Mesothelial cell of epicardium (in vitro differentiated cells): ENCODE measurements at regions not wholly inside any gene's neighbourhood (a gene's known extent, or its start where the extent isn't known, plus 50 kb on each side); places are given as distances from the start of the nearest gene placed in this dataset.
"Not testable (repeated sequence)": the region's sequence is repeated elsewhere in the genome, so short reads cannot be mapped to it uniquely, and the experiment has no call there.

Experiments
- DNase-seq, 2 experiments: peaks; one replicate each; pipeline ENCODE4 v3.0.0; 2021; ENCODE audit warnings: low spot score in 2 of 2; ENCODE audit not compliant: unreplicated experiment in 2 of 2
- H3K27ac Mint-ChIP-seq: 2 replicates; pipeline ENCODE4 v1.8.0; 2021; ENCODE audit warnings: mixed read lengths
- H3K27me3 Mint-ChIP-seq: 2 replicates; pipeline ENCODE4 v1.8.0; 2021; ENCODE audit warnings: low read depth, mixed read lengths
- H3K36me3 Mint-ChIP-seq: 2 replicates; pipeline ENCODE4 v1.8.0; 2021; ENCODE audit warnings: mixed read lengths
- H3K4me1 Mint-ChIP-seq: 2 replicates; pipeline ENCODE4 v1.8.0; 2021; ENCODE audit warnings: mixed read lengths
- H3K4me3 Mint-ChIP-seq: 2 replicates; pipeline ENCODE4 v1.8.0; 2021; ENCODE audit warnings: mild to moderate bottlenecking, moderate library complexity, mixed read lengths
- H3K9me3 Mint-ChIP-seq: 2 replicates; pipeline ENCODE4 v1.8.0; 2021; ENCODE audit warnings: mixed read lengths
- TF ChIP-seq, protein P1 (sequence below): fragments of 200-600 bp; sonication (generic); IDR thresholded peaks from one replicate; pipeline ENCODE4 v1.5.0; 2021; ENCODE audit warnings: antibody characterized with exemption; ENCODE audit not compliant: unreplicated experiment

- TF ChIP-seq, protein P1, sequence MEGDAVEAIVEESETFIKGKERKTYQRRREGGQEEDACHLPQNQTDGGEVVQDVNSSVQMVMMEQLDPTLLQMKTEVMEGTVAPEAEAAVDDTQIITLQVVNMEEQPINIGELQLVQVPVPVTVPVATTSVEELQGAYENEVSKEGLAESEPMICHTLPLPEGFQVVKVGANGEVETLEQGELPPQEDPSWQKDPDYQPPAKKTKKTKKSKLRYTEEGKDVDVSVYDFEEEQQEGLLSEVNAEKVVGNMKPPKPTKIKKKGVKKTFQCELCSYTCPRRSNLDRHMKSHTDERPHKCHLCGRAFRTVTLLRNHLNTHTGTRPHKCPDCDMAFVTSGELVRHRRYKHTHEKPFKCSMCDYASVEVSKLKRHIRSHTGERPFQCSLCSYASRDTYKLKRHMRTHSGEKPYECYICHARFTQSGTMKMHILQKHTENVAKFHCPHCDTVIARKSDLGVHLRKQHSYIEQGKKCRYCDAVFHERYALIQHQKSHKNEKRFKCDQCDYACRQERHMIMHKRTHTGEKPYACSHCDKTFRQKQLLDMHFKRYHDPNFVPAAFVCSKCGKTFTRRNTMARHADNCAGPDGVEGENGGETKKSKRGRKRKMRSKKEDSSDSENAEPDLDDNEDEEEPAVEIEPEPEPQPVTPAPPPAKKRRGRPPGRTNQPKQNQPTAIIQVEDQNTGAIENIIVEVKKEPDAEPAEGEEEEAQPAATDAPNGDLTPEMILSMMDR: no peak
- no peak for DNase-seq
- H3K27ac Mint-ChIP-seq: no peak overlapping the region
- H3K9me3 Mint-ChIP-seq: peaks cover 7% of the 10 kb centered on the region
- no peak overlapping the region for H3K4me3 Mint-ChIP-seq
- peaks cover 22% of the 10 kb centered on the region for H3K27me3 Mint-ChIP-seq
- H3K4me1 Mint-ChIP-seq: no peaks in the 10 kb centered on the region
- no peaks in the 10 kb centered on the region for H3K36me3 Mint-ChIP-seq
These were observed 395.1 kb downstream of the HLX start for GRCh38 chr1:221274373-221274772.

- peaks cover 18% of the 10 kb centered on the region for H3K9me3 Mint-ChIP-seq
- no peak overlapping the region for H3K27ac Mint-ChIP-seq
- no peak overlapping the region for H3K4me3 Mint-ChIP-seq
These were observed 397.7 kb downstream of the HLX start for GRCh38 chr1:221276896-221277409.

GRCh38 chr1:221279146-221279545 lies 399.9 kb downstream of the HLX start:
- H3K27ac Mint-ChIP-seq: no peak overlapping the region
- DNase-seq: no peak
- H3K9me3 Mint-ChIP-seq: peaks cover 28% of the 10 kb centered on the region
- H3K4me1 Mint-ChIP-seq: peaks cover 18% of the 10 kb centered on the region
- peaks cover 5% of the 10 kb centered on the region for H3K36me3 Mint-ChIP-seq
- H3K27me3 Mint-ChIP-seq: peaks cover 4% of the 10 kb centered on the region
- no peak overlapping the region for H3K4me3 Mint-ChIP-seq
- TF ChIP-seq, protein P1: no peak

More at GRCh38 chr1:221276896-221277409, 397.7 kb downstream of the HLX start:
- DNase-seq: no peak
- Mint-ChIP-seq H3K36me3 (peaks cover 1% of the 10 kb centered on the region), H3K27me3 (peaks cover 14% of the 10 kb centered on the region), H3K4me1 (no peaks in the 10 kb centered on the region)
- TF ChIP-seq, protein P1: no peak

DNA sequence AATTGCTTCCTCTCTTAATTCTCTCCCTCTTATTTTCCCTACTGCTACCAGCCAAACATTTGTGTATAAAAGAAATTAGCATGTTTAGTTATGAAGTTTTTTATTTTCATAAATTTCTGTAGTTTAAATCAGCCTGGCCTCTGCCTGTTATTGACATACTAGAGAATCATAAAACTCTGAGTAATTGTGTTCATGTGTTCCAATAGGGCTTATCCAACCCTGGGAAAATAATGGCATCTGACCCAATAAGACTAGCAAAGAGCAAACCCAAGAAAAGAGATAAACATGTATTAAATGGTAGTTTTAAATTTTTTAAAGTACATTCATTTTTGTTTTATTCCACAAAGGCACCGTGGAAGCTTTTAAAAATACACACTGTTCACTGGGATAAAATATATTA lies 404.3 kb downstream of the HLX start:
- Mint-ChIP-seq H3K36me3 (peaks cover 5% of the 10 kb centered on the region), H3K9me3 (peaks cover 28% of the 10 kb centered on the region), H3K27me3 (peaks cover 2% of the 10 kb centered on the region), H3K4me1 (peaks cover 42% of the 10 kb centered on the region), H3K4me3 (no peak overlapping the region), H3K27ac (peak overlapping the region; percentile 54)
- DNase-seq: no peak
- TF ChIP-seq, protein P1: no peak

DNA sequence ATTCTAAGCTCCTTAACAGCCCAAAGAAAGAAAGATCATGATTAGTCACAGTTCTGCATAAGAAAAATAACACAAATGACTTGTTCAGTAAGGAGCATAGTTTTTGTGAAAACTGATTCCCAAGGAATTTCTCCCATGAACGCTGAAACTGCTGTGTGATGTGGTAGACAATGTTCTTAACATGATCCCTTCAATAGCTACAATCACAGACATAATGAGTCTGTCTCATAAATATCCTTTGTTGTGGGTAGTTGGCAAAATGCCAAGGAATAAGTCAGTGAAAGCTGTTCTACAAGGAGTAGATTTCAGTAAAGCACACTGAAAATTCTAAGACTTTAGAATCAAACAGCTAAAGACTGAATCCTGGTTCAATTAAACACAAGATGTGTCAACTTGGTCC lies 404.8 kb downstream of the HLX start:
- Mint-ChIP-seq H3K36me3 (peaks cover 5% of the 10 kb centered on the region), H3K27me3 (peaks cover 2% of the 10 kb centered on the region), H3K4me3 (no peak overlapping the region), H3K4me1 (peaks cover 42% of the 10 kb centered on the region), H3K27ac (peak overlapping the region; percentile 54), H3K9me3 (peaks cover 24% of the 10 kb centered on the region)
- no peak for DNase-seq
- TF ChIP-seq, protein P1: no peak

DNA sequence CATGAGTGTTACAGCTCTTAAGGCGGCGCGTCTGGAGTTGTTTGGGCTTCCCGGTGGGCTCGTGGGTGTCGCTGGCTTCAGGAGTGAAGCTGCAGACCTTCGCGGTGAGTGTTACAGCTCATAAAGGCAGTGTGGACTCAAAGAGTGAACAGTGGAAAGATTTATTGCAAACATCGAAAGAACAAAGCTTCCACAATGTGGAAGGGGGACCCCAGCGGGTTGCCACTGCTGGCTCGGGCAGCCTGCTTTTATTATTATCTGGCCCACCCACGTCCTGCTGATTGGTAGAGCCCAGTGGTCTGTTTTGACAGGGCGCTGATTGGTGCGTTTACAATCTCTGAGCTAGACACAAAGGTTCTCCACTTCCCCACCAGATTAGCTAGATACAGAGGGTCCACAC lies 405.7 kb downstream of the HLX start:
- H3K4me1 Mint-ChIP-seq: peaks cover 42% of the 10 kb centered on the region
- H3K27me3 Mint-ChIP-seq, DNase-seq, H3K36me3 Mint-ChIP-seq, H3K27ac Mint-ChIP-seq, H3K4me3 Mint-ChIP-seq: not testable (repeated sequence)
- peaks cover 21% of the 10 kb centered on the region for H3K9me3 Mint-ChIP-seq

GRCh38 chr1:221285458-221286210 lies 406.4 kb downstream of the HLX start:
- Mint-ChIP-seq H3K9me3 (peaks cover 18% of the 10 kb centered on the region), H3K4me1 (peaks cover 42% of the 10 kb centered on the region)
- not testable (repeated sequence) for DNase-seq, H3K4me3 Mint-ChIP-seq, H3K36me3 Mint-ChIP-seq, H3K27ac Mint-ChIP-seq, H3K27me3 Mint-ChIP-seq
